Osteocyte (in vitro differentiated cells): ENCODE measurements at regions not wholly inside any gene's neighbourhood (a gene's known extent, or its start where the extent isn't known, plus 50 kb on each side); places are given as distances from the start of the nearest gene placed in this dataset.

ENCODE experiments used
- DNase-seq: peaks from one replicate; pipeline ENCODE4 v3.0.0; 2021; ENCODE audit warnings: mixed read lengths; ENCODE audit not compliant: unreplicated experiment; ENCODE audit errors: extremely low spot score
- H3K27ac Mint-ChIP-seq: one replicate; pipeline ENCODE4 v1.8.0; 2021; ENCODE audit warnings: mild to moderate bottlenecking, mixed read lengths; ENCODE audit not compliant: unreplicated experiment
- H3K27me3 Mint-ChIP-seq: one replicate; pipeline ENCODE4 v1.8.0; 2021; ENCODE audit warnings: mixed read lengths; ENCODE audit not compliant: unreplicated experiment
- H3K36me3 Mint-ChIP-seq: one replicate; pipeline ENCODE4 v1.8.0; 2021; ENCODE audit warnings: mixed read lengths; ENCODE audit not compliant: unreplicated experiment
- H3K4me1 Mint-ChIP-seq: one replicate; pipeline ENCODE4 v1.8.0; 2021; ENCODE audit warnings: mixed read lengths; ENCODE audit not compliant: unreplicated experiment
- H3K4me3 Mint-ChIP-seq: one replicate; pipeline ENCODE4 v1.8.0; 2021; ENCODE audit warnings: mild to moderate bottlenecking, moderate library complexity, mixed read lengths; ENCODE audit not compliant: unreplicated experiment
- H3K9me3 Mint-ChIP-seq: one replicate; pipeline ENCODE4 v1.8.0; 2021; ENCODE audit warnings: mixed read lengths; ENCODE audit not compliant: unreplicated experiment
- CTCF ChIP-seq: fragments of 200-600 bp; sonication (generic); IDR thresholded peaks from 2 replicates; pipeline ENCODE4 v1.5.0; 2021; ENCODE audit warnings: antibody characterized with exemption, mild to moderate bottlenecking, moderate library complexity

GRCh38 chr10:31253237-31253636, 65.8 kb upstream of the ZEB1 start:
- no peaks in the 10 kb centered on the region for H3K27me3 Mint-ChIP-seq
- peaks cover 6% of the 10 kb centered on the region for H3K9me3 Mint-ChIP-seq
- H3K4me1 Mint-ChIP-seq = peaks cover 6% of the 10 kb centered on the region
- H3K27ac Mint-ChIP-seq = no peak overlapping the region
- H3K4me3 Mint-ChIP-seq = no peak overlapping the region
- H3K36me3 Mint-ChIP-seq = no peaks in the 10 kb centered on the region
- no peak for DNase-seq
- TF ChIP-seq CTCF = no peak

- Mint-ChIP-seq H3K4me3 (peak overlapping the region; percentile 43), H3K9me3 (no peaks in the 10 kb centered on the region), H3K27me3 (no peaks in the 10 kb centered on the region), H3K36me3 (no peaks in the 10 kb centered on the region), H3K4me1 (peaks cover 32% of the 10 kb centered on the region), H3K27ac (peak overlapping the region; percentile 83)
- no peak for TF ChIP-seq CTCF
- DNase-seq = no peak
These were observed 57.3 kb upstream of the ZEB1 start for GRCh38 chr10:31261511-31262311.

- H3K27me3 Mint-ChIP-seq = no peaks in the 10 kb centered on the region
- H3K4me1 Mint-ChIP-seq = peaks cover 32% of the 10 kb centered on the region
- peak overlapping the region; percentile 45 for H3K4me3 Mint-ChIP-seq
- peak overlapping the region; percentile 83 for H3K27ac Mint-ChIP-seq
- no peaks in the 10 kb centered on the region for H3K36me3 Mint-ChIP-seq
- DNase-seq = no peak
- H3K9me3 Mint-ChIP-seq = no peaks in the 10 kb centered on the region
- no peak for TF ChIP-seq CTCF
These were observed 56.3 kb upstream of the ZEB1 start for GRCh38 chr10:31262672-31263071.

- Mint-ChIP-seq H3K4me1 (peaks cover 32% of the 10 kb centered on the region), H3K27me3 (no peaks in the 10 kb centered on the region), H3K4me3 (no peak overlapping the region), H3K36me3 (no peaks in the 10 kb centered on the region), H3K9me3 (no peaks in the 10 kb centered on the region), H3K27ac (no peak overlapping the region)
- no peak for TF ChIP-seq CTCF
- no peak for DNase-seq
These were observed 55.1 kb upstream of the ZEB1 start for GRCh38 chr10:31263903-31264302.

GRCh38 chr10:31268444-31269303, 50.3 kb upstream of the ZEB1 start:
- no peak overlapping the region for H3K4me3 Mint-ChIP-seq
- peaks cover 8% of the 10 kb centered on the region for H3K36me3 Mint-ChIP-seq
- no peaks in the 10 kb centered on the region for H3K27me3 Mint-ChIP-seq
- no peak overlapping the region for H3K27ac Mint-ChIP-seq
- no peak for DNase-seq
- TF ChIP-seq CTCF = no peak
- peaks cover 13% of the 10 kb centered on the region for H3K4me1 Mint-ChIP-seq
- peaks cover 16% of the 10 kb centered on the region for H3K9me3 Mint-ChIP-seq
